ENCODE measurements at regions not wholly inside any gene's neighbourhood (a gene's known extent, or its start where the extent isn't known, plus 50 kb on each side); places are given as distances from the start of the nearest gene placed in this dataset.

DNA sequence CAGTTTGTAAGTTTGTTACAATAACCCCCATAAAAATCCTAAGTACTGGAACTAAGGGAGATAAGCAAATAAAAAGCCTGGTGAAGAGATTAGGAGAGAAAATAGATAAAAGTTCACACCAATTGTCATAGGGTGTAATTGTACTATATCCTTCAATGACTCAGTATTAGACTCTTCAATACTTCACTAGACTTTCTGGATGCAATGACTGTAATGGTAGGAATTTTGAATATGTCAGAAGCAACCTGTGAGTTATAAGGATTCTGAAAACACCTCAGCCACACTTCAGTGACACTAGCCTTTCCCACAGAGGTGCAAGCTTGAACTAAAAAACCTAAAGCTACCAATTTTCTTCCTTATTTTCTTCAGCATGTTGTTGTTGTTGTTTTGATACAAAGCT lies 147.9 kb downstream of the PTGER3 start:
- H2BK15ac ChIP-seq (ENCODE audit: low read depth, low read length), result no peak overlapping the region
- H2AK5ac ChIP-seq (ENCODE audit: insufficient read length, low read length), result no peak overlapping the region
- H3K23ac ChIP-seq (ENCODE audit: insufficient read length, low read depth, low read length), result no peak overlapping the region
- no peak overlapping the region for H4K91ac ChIP-seq (ENCODE audit: insufficient read length, low read depth, low read length)
- no peak overlapping the region for H3K18ac ChIP-seq (ENCODE audit: insufficient read length, low read depth, low read length)
- peaks cover 11 to 22% of the 10 kb centered on the region in 2 experiments; a peak in 3 of 4 replicates for H3K4me1 Mint-ChIP-seq
- H3K23me2 ChIP-seq (ENCODE audit: insufficient read length, low read depth, low read length, poor library complexity, severe bottlenecking), result no peaks in the 10 kb centered on the region
- no peaks in the 10 kb centered on the region for H3K9me3 ChIP-seq (ENCODE audit: control insufficient read depth, low read depth, low read length)
- H3K56ac ChIP-seq (ENCODE audit: insufficient read length, low read depth, low read length), result no peak overlapping the region
- no peak overlapping the region for H2BK20ac ChIP-seq (ENCODE audit: low read depth, low read length, poor library complexity, severe bottlenecking)
- H3K9ac ChIP-seq (ENCODE audit: extremely low read depth, insufficient read length, low read length), result no peak overlapping the region
- no peak overlapping the region for H3K4ac ChIP-seq (ENCODE audit: low read depth, low read length)
- no peak overlapping the region for H3K4me3 Mint-ChIP-seq
- TF ChIP-seq, protein P1, sequence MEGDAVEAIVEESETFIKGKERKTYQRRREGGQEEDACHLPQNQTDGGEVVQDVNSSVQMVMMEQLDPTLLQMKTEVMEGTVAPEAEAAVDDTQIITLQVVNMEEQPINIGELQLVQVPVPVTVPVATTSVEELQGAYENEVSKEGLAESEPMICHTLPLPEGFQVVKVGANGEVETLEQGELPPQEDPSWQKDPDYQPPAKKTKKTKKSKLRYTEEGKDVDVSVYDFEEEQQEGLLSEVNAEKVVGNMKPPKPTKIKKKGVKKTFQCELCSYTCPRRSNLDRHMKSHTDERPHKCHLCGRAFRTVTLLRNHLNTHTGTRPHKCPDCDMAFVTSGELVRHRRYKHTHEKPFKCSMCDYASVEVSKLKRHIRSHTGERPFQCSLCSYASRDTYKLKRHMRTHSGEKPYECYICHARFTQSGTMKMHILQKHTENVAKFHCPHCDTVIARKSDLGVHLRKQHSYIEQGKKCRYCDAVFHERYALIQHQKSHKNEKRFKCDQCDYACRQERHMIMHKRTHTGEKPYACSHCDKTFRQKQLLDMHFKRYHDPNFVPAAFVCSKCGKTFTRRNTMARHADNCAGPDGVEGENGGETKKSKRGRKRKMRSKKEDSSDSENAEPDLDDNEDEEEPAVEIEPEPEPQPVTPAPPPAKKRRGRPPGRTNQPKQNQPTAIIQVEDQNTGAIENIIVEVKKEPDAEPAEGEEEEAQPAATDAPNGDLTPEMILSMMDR (conservative IDR thresholded peaks at IDR 0.05), result no peak
- no peak overlapping the region for H3K4me2 ChIP-seq (ENCODE audit: insufficient read depth, insufficient read length, low read length)
- no peaks in the 10 kb centered on the region for H3K79me1 ChIP-seq (ENCODE audit: insufficient read depth, low read depth, low read length, poor library complexity, severe bottlenecking)
- no peak overlapping the region for H2AFZ ChIP-seq (ENCODE audit: low read length)
- H2BK12ac ChIP-seq (ENCODE audit: insufficient read length, low read depth, low read length), result no peak overlapping the region
- no peak overlapping the region for H3K27ac ChIP-seq (ENCODE audit: insufficient read length, low read depth, low read length)
- H3K4me1 ChIP-seq (ENCODE audit: insufficient read depth, low read length), result no peaks in the 10 kb centered on the region
- H3K14ac ChIP-seq (ENCODE audit: insufficient read depth, low read length), result no peak overlapping the region
- no peak for DNase-seq
- H3K27ac Mint-ChIP-seq, result no peak overlapping the region
- no peaks in the 10 kb centered on the region for H3K27me3 ChIP-seq (ENCODE audit: insufficient read depth, low read length)
- H3T11ph ChIP-seq (ENCODE audit: low read length), result no peak overlapping the region
- no peaks in the 10 kb centered on the region for H4K20me1 ChIP-seq (ENCODE audit: control insufficient read depth, insufficient read depth, insufficient read length)
- H3K9me3 Mint-ChIP-seq, result 0 out of 5 replicates have a peak, but pooled peaks cover 0 to 4% of the 10 kb centered on the region in 2 experiments
- H4K8ac ChIP-seq (replicated peaks; ENCODE audit: insufficient read length, low read depth, low read length), result no peak overlapping the region
- peaks cover 0 to 5% (median 0%) of the 10 kb centered on the region in 3 experiments; a peak in 3 of 7 replicates for H3K36me3 Mint-ChIP-seq (ENCODE audit: insufficient read depth in 1 of 3, low read depth in 3 of 3)
- no peak overlapping the region for H4K5ac ChIP-seq (ENCODE audit: insufficient read length, low read depth, low read length)
- H2BK120ac ChIP-seq (ENCODE audit: low read depth, low read length, poor library complexity, severe bottlenecking), result no peak overlapping the region
- H3K27me3 Mint-ChIP-seq (ENCODE audit: low read depth), result no peaks in the 10 kb centered on the region; the same call in 1 of the 2 replicates
- no peak overlapping the region for H2BK5ac ChIP-seq (ENCODE audit: insufficient read length, low read length)
- H3K79me2 ChIP-seq (ENCODE audit: insufficient read depth, low read length), result no peaks in the 10 kb centered on the region

Data from H9 (cell line).